GM21515 (cell line): ENCODE measurements at regions not wholly inside any gene's neighbourhood (a gene's known extent, or its start where the extent isn't known, plus 50 kb on each side); places are given as distances from the start of the nearest gene placed in this dataset.

Experiments used
- ATAC-seq: cut with Tn5 transposase; IDR thresholded peaks from one replicate; pipeline ENCODE4 v1.9.1; 2021; ENCODE audit not compliant: unreplicated experiment

DNA sequence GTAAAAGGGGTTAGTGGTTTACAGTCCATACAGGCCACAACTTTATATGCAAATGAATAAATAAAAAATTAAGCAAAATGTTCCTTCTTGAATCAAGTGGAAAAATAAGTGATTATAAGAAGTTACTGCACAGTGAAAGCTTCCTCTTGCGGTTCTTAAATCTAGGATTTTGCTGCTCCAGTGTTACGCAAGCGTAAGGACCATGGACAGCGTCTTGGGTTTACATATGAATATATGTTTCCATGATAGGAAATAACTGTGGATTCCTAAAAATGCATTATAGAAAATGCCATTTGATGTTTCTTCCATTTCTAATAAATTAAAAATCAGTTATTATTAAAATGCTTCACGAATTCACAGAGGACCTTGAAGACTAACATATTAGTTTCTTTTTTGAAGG, 176.6 kb upstream of the POU3F2 start:
- no peak for ATAC-seq

DNA sequence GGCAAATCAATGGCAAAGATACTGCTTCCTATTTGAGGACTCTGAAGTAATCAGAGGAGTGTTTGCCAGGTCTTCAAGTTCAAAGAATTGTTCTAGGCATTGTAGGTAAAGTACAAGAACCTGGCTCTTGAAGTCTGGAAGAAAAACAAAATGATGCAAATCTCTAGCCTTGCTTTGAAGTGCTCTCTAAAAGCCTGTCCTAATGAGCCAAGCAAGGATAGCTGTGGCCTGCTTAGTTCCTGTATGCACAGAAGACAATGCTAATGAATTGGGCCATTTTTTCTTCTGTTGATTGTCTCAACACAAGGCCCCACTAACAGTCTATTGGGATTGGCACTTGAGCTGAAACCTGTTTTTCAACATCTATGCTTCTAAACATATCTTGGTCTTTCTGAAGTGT, 165.0 kb upstream of the POU3F2 start:
- no peak for ATAC-seq

DNA sequence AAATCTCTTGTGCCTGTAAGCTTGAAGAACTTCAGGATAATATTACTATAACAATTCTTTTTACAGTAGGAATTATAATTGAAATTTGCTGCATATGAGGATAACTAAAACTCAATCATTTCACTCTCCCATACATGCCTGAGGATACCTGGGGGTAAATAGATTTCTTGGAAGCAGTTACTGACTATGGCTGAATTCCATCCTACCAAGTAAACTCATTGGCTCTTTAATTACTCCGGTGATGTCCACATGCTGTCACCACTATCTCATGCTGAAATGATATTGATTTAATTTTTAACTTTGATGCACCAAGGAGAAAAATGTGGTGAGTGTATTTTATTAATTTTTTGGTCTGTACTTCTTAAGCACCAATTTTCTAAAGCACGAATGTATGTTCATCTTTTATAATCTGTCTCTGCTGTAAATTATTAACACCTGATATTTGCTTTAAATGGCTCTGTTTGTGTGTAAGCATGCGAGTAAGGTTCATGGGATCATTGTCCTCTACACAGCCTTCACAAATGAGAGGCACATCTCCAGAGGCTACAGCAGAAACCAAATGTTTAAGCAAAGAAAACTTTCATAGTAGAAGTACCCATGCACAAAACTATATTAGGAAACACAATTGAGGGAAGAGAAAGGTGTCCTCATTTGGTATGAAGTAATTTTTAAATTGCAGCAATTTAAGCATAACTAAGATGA, 164.2 kb upstream of the POU3F2 start:
- no peak for ATAC-seq

DNA sequence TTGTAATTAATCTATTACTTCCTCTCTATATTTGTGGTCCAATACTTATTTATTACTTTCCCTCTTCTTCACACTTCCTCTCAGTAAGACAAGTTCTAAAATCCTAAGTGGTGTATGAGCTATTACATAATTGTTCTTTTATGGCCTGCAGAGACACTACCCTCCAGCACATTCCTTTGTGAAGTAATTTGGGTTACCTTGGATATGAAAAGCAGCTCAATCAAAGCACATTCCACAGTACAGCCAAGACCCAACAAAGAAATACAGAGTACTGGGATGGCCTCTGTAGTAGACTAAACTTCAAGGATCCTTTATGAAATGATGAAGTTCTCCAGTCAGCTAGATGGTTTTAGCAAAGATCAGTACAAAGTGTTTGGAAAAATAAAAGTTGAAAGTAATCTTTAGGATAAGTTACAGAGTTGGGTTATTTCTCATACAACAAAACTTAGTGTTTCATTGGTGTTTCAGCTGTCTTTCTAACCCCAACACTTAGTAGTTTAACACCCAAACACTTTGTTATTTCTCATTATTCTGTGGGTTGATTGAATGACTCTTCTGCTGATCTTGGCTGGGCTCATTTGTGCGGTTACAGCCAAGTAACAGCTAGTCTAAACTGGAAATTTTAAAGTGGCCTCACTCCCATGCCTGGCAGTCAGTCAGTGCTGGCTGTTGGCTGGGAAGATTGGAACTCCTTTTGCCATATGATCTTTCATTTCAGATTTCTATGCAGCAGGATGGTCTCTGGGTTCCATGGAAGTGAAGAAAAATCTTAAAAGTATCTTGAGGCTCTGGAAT, 161.5 kb upstream of the POU3F2 start:
- ATAC-seq: no peak

DNA sequence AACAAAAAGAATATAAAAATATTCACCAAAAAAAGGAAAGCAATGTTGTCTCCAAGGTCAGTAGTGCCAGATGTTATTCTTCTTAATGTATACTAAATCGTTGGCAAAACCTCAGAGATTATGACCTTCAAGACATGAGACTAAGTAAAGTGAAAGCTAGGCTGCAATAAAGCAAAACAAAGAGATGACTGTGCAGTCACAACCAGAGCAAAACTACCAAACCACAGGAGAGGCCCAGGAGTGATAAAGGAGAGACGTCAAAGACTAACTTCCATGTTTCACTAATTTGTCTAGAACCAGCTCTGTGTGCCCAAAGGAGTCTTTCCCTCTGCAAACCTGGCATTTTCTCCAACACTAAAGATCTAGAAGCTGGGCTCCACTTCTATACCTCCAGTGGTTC, 155.9 kb upstream of the POU3F2 start:
- peak; percentile 59 for ATAC-seq

DNA sequence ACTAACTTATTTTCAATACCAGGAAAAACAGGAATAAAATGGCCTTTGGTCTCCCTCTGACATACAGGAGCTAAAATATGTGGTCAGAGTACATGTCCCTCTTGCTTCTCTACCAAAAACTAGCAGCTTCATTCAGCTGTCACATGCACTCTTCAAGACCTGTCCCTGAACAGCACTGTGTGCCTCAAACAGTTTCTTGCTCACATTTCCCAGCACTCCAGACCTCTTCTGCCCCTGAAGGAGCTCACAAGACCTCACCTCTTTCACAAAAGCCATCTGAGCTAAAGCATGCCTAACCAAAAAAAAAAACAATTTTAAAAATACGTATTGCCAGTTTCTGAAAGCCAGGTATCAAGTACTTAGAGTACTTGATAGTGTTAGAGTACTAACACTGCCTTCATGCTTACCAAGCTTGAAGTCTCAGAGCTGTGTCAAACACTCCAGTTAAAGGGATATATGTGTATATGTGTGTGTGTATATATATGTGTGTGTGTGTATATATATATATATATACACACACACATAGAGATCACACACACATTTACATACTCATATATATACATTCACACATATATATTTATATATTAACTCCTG, 148.3 kb upstream of the POU3F2 start:
- no peak for ATAC-seq

DNA sequence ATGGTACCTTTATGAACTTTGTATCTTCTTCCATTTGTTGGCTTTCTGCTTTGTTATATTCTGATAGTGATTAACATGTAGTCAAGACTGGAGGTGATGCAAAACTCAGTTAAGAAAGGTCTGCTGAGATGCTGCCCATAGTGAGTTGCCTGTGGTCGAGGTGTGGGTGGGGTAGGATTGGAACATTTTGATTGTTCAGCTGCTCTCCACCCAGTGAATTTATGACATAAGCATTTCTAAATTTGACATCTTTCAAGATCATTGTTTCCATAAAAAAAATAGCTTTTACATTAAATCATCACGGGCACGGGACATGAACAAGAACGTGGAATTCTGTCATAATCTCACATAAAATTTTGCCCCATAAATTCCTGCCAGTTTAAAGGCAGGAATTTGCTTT, 146.6 kb upstream of the POU3F2 start:
- ATAC-seq: no peak

DNA sequence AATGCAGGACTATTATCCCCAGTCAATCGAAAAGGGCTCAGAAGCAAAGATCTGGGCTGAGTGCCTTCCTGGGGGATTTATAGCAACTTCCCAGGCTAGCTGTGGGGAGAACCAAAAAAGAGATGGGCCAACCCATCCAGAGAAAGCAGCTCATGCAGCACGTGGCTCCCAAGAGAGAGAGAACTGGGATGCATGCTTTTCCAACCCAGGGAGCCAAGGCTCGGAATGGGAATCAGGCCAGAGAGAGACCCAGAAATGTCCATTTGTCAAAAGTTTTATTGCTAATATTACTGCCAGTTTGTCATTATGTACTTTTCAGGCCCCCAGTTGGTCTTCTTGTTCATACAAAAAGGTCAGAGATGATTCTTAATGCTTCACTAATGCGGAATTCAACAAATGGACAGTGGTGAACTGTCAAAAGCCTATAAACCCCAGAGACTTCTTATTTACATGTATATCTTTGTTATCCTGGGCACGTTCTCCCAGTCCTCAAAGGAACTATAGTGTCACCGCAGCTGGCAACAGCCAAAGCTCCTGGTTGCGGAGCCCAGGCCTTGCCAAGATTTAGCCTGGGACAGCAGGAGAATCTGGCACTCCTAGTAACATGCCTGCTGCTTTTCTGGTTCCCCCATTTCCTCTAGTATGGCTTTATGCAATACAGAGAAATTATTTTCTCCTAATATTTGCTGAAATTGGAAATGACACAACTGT, 139.1 kb upstream of the POU3F2 start:
- ATAC-seq: no peak

DNA sequence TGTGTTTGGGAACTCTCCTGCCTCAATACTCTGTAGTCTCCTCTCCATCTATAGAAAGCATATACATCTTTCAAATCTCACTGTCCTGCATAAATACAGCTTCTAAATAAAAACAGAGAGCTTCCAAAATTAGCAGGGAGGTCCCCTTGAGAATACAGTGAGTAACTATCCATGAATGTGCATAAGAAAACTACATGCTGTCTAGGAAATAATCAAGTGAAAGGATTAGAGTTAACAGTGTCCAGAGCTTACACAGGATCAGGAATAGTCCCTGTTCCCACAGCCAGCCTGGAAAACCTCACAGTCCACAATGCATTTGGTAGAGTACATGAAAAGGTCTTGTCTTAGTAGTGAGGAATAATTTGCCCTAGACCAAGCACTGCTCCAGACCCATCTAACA, 123.0 kb upstream of the POU3F2 start:
- no peak for ATAC-seq

DNA sequence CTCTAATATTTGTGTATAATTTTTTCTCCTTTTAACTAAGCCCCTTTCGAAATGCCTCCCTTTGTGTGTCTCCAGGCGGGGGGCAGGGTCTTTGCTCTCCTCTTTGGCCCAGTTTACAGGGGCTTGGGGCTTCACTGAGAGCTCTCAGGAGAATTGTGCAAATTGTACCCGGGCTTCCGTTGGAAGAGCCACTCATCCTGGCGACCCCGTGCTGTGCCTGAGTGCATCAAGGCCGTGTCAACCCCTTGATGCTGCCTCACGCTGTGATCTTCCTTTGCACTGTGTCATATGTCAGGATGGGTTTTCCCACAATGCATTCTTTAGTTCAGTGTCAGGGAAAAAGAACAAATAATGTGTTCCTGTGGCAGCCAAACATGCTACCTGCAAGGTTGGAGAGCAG, 118.0 kb upstream of the POU3F2 start:
- no peak for ATAC-seq

DNA sequence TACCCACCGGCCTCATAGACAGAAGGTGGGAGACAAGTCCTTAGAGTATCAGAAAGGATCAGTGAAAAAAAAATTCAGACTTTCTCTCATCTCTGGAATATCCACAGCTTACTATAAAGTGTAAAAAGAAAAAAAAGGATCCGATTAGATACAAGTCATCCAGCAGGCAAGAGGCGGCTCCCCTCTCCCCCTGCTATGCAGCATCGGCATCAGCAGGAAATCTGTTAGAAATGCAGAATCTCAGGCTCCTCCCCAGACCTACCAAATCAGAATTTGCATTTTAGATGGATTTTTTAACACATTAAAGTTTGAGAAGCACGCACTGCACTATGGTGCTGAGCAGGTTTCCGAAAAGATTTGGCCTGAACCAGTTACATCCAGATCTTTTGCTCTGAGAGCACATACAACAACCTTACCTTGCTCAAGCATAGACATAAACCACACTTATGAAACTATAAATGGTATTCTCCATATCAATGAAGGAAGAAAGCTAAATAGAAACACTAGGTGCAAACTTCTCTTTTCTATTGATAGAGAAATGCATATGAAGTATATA, 117.0 kb upstream of the POU3F2 start:
- ATAC-seq: no peak

DNA sequence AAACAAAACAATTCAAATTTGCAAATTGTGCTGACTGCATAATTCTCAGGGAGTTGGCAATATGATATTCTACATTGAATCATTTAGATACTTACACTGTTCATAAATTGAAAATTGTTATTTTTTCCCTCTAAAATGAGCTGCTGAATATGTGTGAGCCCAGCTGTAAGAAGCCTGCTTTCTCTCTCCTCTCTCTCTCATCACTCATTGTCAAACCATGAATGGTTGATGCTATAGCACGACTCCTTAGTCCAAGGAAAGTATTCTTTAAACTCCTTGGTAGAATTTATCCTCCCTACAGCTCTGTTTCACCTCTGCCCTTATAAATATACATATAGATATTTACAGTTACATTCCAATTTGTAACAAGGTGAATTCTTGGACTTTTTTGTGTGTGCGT, 116.4 kb upstream of the POU3F2 start:
- ATAC-seq: no peak

DNA sequence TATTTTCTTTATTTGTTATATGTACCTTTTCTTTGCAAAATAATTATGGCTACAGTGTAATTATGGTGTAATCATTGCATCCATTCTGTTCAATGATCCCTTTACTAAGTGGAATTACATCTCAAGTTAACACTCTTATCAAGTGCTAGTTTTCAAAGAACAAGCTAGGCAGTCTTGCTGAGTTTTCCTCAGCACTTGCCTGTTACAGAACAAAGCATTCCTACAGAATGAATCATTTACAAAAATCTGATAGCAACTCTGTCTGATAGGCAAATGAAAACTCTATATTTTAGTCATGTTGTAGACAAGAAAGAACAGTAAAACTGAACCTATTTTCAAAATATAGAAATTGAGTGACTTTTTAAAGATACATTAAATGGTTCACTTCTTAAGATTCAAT, 109.8 kb upstream of the POU3F2 start:
- no peak for ATAC-seq

DNA sequence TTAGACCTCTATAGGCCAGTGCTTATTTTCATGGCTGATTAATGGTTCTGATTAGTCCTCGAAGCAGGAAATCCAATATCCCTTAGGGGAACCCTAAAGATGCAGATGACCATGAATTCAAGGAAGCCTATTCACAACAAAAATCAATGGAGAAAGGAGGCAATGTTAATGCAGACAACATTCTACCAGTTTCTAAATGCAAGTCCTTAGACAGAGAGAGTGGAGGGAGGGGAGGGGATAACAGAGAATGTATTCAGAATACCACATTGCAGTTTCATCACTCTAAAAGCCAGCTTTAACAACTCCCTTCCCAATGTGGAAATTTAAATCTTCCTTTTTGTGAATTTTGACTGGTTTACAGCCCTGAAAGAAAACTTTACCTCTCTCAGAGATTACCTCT, 87.1 kb upstream of the POU3F2 start:
- no peak for ATAC-seq

DNA sequence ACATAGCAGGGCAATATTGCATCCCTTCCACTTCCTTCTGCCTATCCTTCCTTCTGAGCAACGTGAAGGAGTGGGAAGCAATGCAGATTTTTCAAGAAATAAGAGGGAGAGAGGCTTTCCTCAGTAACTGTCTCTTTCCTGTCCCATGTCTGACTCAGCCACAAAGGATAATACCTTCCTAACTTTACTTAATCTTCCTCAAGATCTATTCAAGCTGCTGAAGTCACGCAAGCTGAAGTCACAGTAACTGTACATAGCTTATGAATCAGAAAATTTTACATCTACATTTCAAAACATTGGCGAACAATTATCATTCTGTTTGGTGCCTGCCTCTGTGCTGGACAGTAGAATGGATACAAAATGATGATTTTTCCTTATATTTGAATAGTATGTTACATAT, 86.4 kb upstream of the POU3F2 start:
- no peak for ATAC-seq

DNA sequence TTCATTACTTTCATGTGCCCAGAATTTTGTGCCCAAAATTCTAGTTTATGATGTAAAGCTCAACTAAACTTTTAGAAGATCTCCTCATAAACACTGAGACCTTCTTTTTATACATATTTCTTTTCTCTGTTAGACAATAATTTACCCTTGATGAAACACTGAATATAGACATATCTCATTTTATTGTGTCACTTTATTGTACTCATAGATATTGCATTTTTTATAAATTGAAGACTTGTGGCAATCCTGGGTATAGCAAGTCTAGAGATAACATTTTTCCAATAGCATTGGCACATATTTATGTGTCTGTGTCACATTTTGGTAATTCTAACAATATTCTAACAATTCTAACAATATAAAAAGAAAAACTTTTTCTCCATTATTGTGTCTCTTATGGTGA, 74.9 kb upstream of the POU3F2 start:
- no peak for ATAC-seq

DNA sequence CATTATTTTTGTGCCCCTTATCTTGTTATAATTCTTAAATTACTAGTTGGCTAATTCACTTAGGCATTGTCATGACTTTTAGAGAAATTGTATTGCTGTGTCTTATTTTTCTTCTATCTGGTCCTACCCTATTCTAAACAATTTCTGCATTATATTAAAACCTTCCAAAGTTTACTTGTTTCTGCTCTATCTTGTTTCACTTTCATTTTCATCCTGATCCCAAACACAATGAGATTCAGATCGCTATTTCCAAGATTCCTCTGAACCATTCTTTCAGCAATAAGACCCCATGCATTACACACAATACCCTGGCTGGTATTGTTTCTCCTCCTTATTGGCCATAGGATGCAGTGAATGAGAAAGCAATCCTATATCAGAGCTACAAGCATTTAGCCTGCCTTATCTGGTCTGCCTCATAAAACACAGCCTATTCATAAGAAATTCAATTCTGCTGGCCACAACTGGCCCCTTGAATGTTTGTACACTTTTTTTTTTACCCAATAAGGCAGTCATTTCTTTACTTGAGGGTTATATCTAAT, 69.9 kb upstream of the POU3F2 start:
- no peak for ATAC-seq

DNA sequence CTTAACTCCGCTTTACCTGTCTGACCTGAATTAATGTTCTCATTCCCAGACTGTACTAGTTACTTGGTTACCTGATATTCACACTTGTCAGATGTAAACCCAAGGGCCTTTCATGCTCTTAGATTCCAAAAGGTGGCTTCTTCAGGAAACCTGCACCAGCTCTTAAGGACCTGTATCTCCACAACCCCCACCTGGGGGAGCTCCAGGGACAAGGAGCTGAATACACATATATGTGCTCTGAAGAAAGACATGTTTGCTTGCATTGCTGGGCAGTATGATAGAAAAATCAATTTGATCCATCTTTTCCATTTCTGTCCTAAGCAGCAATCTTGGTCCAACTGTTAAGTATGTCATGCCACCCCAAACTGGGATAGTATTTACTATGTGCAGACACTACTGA, 64.8 kb upstream of the POU3F2 start:
- no peak for ATAC-seq

DNA sequence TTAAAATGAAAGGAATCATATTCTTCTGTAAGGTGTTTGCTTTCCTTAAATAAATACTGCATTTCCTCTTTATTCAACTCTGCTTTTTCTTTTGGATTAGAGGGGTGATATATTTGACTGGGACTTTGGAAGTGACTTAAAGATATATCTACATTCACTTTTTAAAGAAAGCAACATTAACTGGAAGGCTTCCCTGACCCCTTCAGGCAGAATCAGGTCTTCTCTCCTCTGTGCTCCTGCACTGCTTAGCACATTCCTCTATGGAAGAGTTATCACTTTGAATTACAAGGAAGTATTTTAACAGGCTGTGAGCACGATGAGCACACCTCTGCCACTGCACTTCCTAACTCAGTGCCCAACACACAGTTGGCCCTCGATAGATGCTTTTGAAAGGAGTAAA, 59.2 kb upstream of the POU3F2 start:
- no peak for ATAC-seq

DNA sequence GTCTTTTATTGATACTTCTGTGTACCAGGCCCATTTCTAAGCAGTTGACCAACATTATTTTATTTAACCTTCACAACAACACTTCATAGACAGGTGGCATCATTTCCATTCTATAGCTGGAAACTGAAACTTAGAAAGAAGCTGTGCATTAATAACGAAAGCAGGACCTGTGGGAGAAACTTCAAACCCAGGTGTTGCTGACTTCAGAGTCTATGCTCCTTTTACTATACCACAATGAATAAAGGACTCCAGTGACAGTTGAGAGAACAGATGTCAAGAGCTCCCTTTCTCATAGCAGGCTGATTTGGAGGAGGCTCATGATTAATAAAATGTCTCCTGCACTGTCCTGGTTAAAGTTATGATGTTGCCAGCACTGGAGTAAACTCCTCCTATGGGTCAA, 56.6 kb upstream of the POU3F2 start:
- peak; percentile 100 for ATAC-seq

DNA sequence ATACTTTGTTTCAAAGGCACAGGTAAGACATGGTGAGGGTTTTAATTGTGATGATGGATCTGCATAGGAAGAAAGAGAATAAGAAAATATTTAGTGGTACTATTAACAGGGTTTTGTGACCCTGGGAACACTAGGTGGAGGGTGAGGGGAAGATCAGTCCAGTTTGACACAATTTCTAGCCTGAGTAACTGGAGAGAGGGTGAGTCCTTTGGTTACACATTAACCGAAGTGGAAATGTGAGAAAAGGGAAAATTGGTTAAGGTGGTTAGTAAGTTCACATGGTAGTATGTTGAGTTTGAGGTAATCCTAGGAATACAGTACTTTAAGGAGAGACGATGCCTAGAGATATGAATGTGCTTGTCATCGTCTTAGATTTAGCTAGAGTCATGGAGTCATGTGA, 54.8 kb upstream of the POU3F2 start:
- ATAC-seq: no peak
